HCT116 (cell line): ENCODE measurements at regions not wholly inside any gene's neighbourhood (a gene's known extent, or its start where the extent isn't known, plus 50 kb on each side); places are given as distances from the start of the nearest gene placed in this dataset.

ENCODE experiments used
- ATAC-seq: fragments of 200-7000 bp; cut with Tn5 transposase; 2 replicates; pipeline ENCODE4 v1.9.1; 2020; ENCODE audit warnings: mild to moderate bottlenecking, moderate library complexity
- BruUV-seq: library from RNA; stranded (reverse); fragments of 400-500 nt; replicated peaks from 2 replicates; lab custom pipeline; 2021; lab: Mats Ljungman, UMichigan
- CTCF ChIA-PET: fragments of 300-600 bp; sonication (Branson Sonifier 250); formaldehyde crosslinking; loops from one replicate; lab custom pipeline; 2021; ENCODE audit warnings: antibody characterized with exemption; lab: Charles Lee
- POLR2A ChIA-PET: fragments of 300-600, 350-600 bp; sonication (Branson Sonifier 250); formaldehyde crosslinking; loops from one replicate; lab custom pipeline; 2021; ENCODE audit warnings: antibody characterized with exemption; lab: Charles Lee
- RAD21 ChIA-PET, 2 experiments: fragments of 300-600 bp; sonication (Branson Sonifier 250); formaldehyde crosslinking; loops; one replicate each; lab custom pipeline; 2023; ENCODE audit warnings: low total read pairs in 2 of 2; ENCODE audit not compliant: uncharacterized antibody in 2 of 2, unreplicated experiment in 2 of 2, low non-redundant PET in 1 of 2; lab: Charles Lee
- DNase-seq: peaks from one replicate; pipeline ENCODE4 v3.0.0-alpha.2; 2010; ENCODE audit warnings: low read depth, low spot score
- H2AFZ ChIP-seq: fragments of 200-600 bp; shearing (Covaris generic), sonication (generic); 2 replicates; pipeline ENCODE4 v1.6.1; 2017; ENCODE audit warnings: low read depth, mixed run types, mixed read lengths, antibody characterized with exemption, low read length; ENCODE audit not compliant: poor library complexity, severe bottlenecking
- H3K27ac ChIP-seq: 2 replicates; pipeline ENCODE4 v1.5.1; 2012; ENCODE audit warnings: low read depth, low read length
- H3K27me3 ChIP-seq: fragments of 200-600 bp; sonication (generic); 2 replicates; pipeline ENCODE4 v1.6.1; 2016; ENCODE audit warnings: mixed run types, low read length, mixed read lengths; ENCODE audit not compliant: insufficient read depth
- H3K36me3 ChIP-seq, 2 experiments: fragments of 200-500 bp in 1 of 2; fragments of 200-600 bp in 1 of 2; sonication (Bioruptor generic) in 1 of 2; sonication (generic) in 1 of 2; 2 replicates each; pipeline versions ENCODE4 v1.5.1 to v1.6.1; 2014 to 2016; ENCODE audit warnings: low read length in 2 of 2, inconsistent platforms in 1 of 2, mixed read lengths in 1 of 2, mixed run types in 1 of 2; ENCODE audit not compliant: insufficient read depth in 2 of 2, control insufficient read depth in 1 of 2
- H3K4me1 ChIP-seq, 2 experiments: fragments of 200-600 bp in 1 of 2; sonication (generic) in 1 of 2; 2 replicates each; pipeline versions ENCODE4 v1.5.1 to v1.6.1; 2012 to 2017; ENCODE audit warnings: low read length in 2 of 2, inconsistent platforms in 1 of 2, mild to moderate bottlenecking in 1 of 2, mixed read lengths in 1 of 2, mixed run types in 1 of 2, moderate library complexity in 1 of 2; ENCODE audit not compliant: insufficient read depth in 2 of 2, control insufficient read depth in 1 of 2
- H3K4me2 ChIP-seq: fragments of 200-600 bp; sonication (generic); 2 replicates; pipeline ENCODE4 v1.6.1; 2017; ENCODE audit warnings: mixed run types, low read length, mixed read lengths
- H3K4me3 ChIP-seq, 2 experiments: fragments of 200-600 bp in 1 of 2; sonication (generic) in 1 of 2; replicated peaks in 1 of 2; 2 replicates each; pipeline ENCODE4 v1.5.1; 2011 to 2016; ENCODE audit warnings: low read length in 2 of 2, control low read depth in 1 of 2, low read depth in 1 of 2, mild to moderate bottlenecking in 1 of 2, mixed read lengths in 1 of 2, mixed run types in 1 of 2
- H3K79me2 ChIP-seq: fragments of 200-600 bp; sonication (generic); 2 replicates; pipeline ENCODE4 v1.6.1; 2017; ENCODE audit warnings: mild to moderate bottlenecking, mixed run types, low read length, moderate library complexity, mixed read lengths; ENCODE audit not compliant: insufficient read depth
- H3K9ac ChIP-seq: fragments of 200-600 bp; sonication (generic); 2 replicates; pipeline ENCODE4 v1.6.1; 2016; ENCODE audit warnings: low read length, mixed read lengths
- H3K9me2 ChIP-seq: fragments of 200-600 bp; sonication (generic), shearing (Covaris generic); 2 replicates; pipeline ENCODE4 v1.6.1; 2017; ENCODE audit warnings: mixed run types, mild to moderate bottlenecking, moderate library complexity; ENCODE audit not compliant: insufficient read depth
- H3K9me3 ChIP-seq, 2 experiments: fragments of 200-500 bp in 1 of 2; fragments of 200-600 bp in 1 of 2; sonication (Bioruptor generic) in 1 of 2; sonication (generic) in 1 of 2; 2 replicates each; pipeline ENCODE4 v1.6.1; 2014 to 2017; ENCODE audit warnings: low read length in 2 of 2, mixed read lengths in 2 of 2, inconsistent platforms in 1 of 2, low read depth in 1 of 2, mild to moderate bottlenecking in 1 of 2, mixed run types in 1 of 2, moderate library complexity in 1 of 2; ENCODE audit not compliant: control insufficient read depth in 1 of 2, insufficient read depth in 1 of 2
- H4K20me1 ChIP-seq: fragments of 200-600 bp; sonication (generic), shearing (Covaris generic); 2 replicates; pipeline ENCODE4 v1.6.1; 2017; ENCODE audit warnings: mixed run types, mild to moderate bottlenecking, moderate library complexity; ENCODE audit not compliant: insufficient read depth
- CBX3 ChIP-seq: IDR thresholded peaks from 2 replicates; pipeline ENCODE4 v1.6.1; 2012; ENCODE audit warnings: low read depth
- CTCF ChIP-seq, 3 experiments: fragments of 200-600 bp in 1 of 3; sonication (generic) in 1 of 3; IDR thresholded peaks in 2 of 3; conservative IDR thresholded peaks in 1 of 3; 2 replicates each; pipeline ENCODE4 v1.5.1; 2012 to 2017; ENCODE audit warnings: low read depth in 2 of 3, low read length in 2 of 3, antibody characterized with exemption in 1 of 3, borderline replicate concordance in 1 of 3, control low read depth in 1 of 3, mild to moderate bottlenecking in 1 of 3, mixed read lengths in 1 of 3, mixed run types in 1 of 3, moderate library complexity in 1 of 3; ENCODE audit not compliant: insufficient read depth in 1 of 3
- EZH2 ChIP-seq: fragments of 200-600 bp; sonication (generic); IDR thresholded peaks from 2 replicates; pipeline ENCODE4 v1.6.1; 2017; ENCODE audit warnings: antibody characterized with exemption, mixed run types
- JUND ChIP-seq: IDR thresholded peaks from 2 replicates; pipeline ENCODE4 v1.6.1; 2012
- REST ChIP-seq: IDR thresholded peaks from 2 replicates; pipeline ENCODE4 v1.6.1; 2012; ENCODE audit warnings: low read depth
- YY1 ChIP-seq: IDR thresholded peaks from 2 replicates; pipeline ENCODE4 v1.6.1; 2011; ENCODE audit warnings: low read length, low read depth, moderate library complexity, mild to moderate bottlenecking; ENCODE audit not compliant: insufficient replicate concordance; ENCODE audit errors: extremely low read depth
- ZBTB33 ChIP-seq: IDR thresholded peaks from 2 replicates; pipeline ENCODE4 v1.6.1; 2011; ENCODE audit warnings: mild to moderate bottlenecking, low read length, moderate library complexity; ENCODE audit not compliant: insufficient replicate concordance; ENCODE audit errors: extremely low read depth
- intact Hi-C: fragments of 100-400 bp; cut with micrococcal nuclease; formaldehyde crosslinking; loops from 2 replicates; pipeline ENCODE4 v1.10.0; 2022

- Histone ChIP-seq H3K27ac (no peak overlapping the region), H3K9me3 (peaks cover 0 to 5% of the 10 kb centered on the region in 2 experiments; a peak in 1 of 4 replicates), H3K36me3 (no peaks in the 10 kb centered on the region), H3K4me2 (no peak overlapping the region), H3K9ac (no peak overlapping the region), H3K4me1 (peaks cover under 1 to 18% of the 10 kb centered on the region in 2 experiments; a peak in 3 of 4 replicates), H3K27me3 (no peaks in the 10 kb centered on the region), H4K20me1 (no peaks in the 10 kb centered on the region), H3K79me2 (no peaks in the 10 kb centered on the region), H2AFZ (no peak overlapping the region), H3K4me3 (no peak overlapping the region), H3K9me2 (no peaks in the 10 kb centered on the region; the same call in 1 of the 2 replicates)
- no TSS peak for BruUV-seq
- ChIA-PET CTCF (no interaction called here), POLR2A (no interaction called here), RAD21 (no interaction called here)
- DNase-seq (no peak), ATAC-seq (no peak)
- TF ChIP-seq ZBTB33: no peak
- no peak for TF ChIP-seq JUND
- no peak for TF ChIP-seq EZH2
- no peak for TF ChIP-seq CTCF (IDR thresholded peaks at IDR 0.05 in 2 of 3, conservative IDR thresholded peaks at IDR 0.05 in 1 of 3; ENCODE audit: borderline replicate concordance in 1 of 3, insufficient read depth in 1 of 3, low read depth in 2 of 3, low read length in 2 of 3)
- no peak for TF ChIP-seq YY1
- TF ChIP-seq CBX3: no peak
- TF ChIP-seq REST: no peak
- intact Hi-C loops: no loop called here
Observed at GRCh38 chr1:232144696-232145230, 485.2 kb downstream of the SIPA1L2 start.
